ENCODE measurements at regions not wholly inside any gene's neighbourhood (a gene's known extent, or its start where the extent isn't known, plus 50 kb on each side); places are given as distances from the start of the nearest gene placed in this dataset.

GRCh38 chr3:101950985-101951733 lies 101.8 kb downstream of the NFKBIZ start (continued):
- no peak for TF ChIP-seq BCLAF1 (IDR thresholded peaks at IDR 0.05)
- TF ChIP-seq CBX3 (IDR thresholded peaks at IDR 0.05; ENCODE audit: borderline replicate concordance, low read depth) = no peak
- no peak for TF ChIP-seq POLR2AphosphoS2 (IDR thresholded peaks at IDR 0.05; ENCODE audit: low read depth, low read length)
- 0 out of 2 replicates have a peak, but pooled peaks have one; percentile 12 for TF ChIP-seq ZNF687 (IDR thresholded peaks at IDR 0.05)
- TF ChIP-seq ELK1 (IDR thresholded peaks at IDR 0.05; ENCODE audit: low read depth, low read length) = no peak
- no peak for TF ChIP-seq NBN (IDR thresholded peaks at IDR 0.05)
- no peak for TF ChIP-seq CHD2 (IDR thresholded peaks at IDR 0.05; ENCODE audit: borderline replicate concordance, low read depth, low read length)
- no peak for TF ChIP-seq ZBED1 (IDR thresholded peaks at IDR 0.05; ENCODE audit: borderline replicate concordance)
- TF ChIP-seq BMI1 (IDR thresholded peaks at IDR 0.05; ENCODE audit: borderline replicate concordance) = no peak
- no peak for TF ChIP-seq PKNOX1 (IDR thresholded peaks at IDR 0.05)
- TF ChIP-seq SMC3 (IDR thresholded peaks at IDR 0.05; ENCODE audit: borderline replicate concordance, low read length) = no peak
- no peak for TF ChIP-seq ZNF24 (IDR thresholded peaks at IDR 0.05)
